HL-60 (cell line): ENCODE measurements at regions not wholly inside any gene's neighbourhood (a gene's known extent, or its start where the extent isn't known, plus 50 kb on each side); places are given as distances from the start of the nearest gene placed in this dataset.

Experiments used
- DNase-seq, 2 experiments: peaks; one replicate each; pipeline ENCODE4 v3.0.0-alpha.2; 2010 to 2020; ENCODE audit warnings: low read depth in 1 of 2, low spot score in 1 of 2
- H3K27ac ChIP-seq: fragments of 250-450 bp; sonication (Bioruptor Pico); replicated peaks from 2 replicates; pipeline ENCODE4 v1.5.1; 2020; ENCODE audit warnings: mild to moderate bottlenecking, moderate library complexity
- H3K27me3 ChIP-seq: fragments of 250-450 bp; sonication (Bioruptor Pico); 2 replicates; pipeline ENCODE4 v1.5.1; 2021; ENCODE audit warnings: mild to moderate bottlenecking, moderate library complexity; ENCODE audit not compliant: insufficient read depth, poor library complexity, severe bottlenecking
- H3K4me3 ChIP-seq: replicated peaks from 2 replicates; pipeline ENCODE4 v1.5.1; 2011; ENCODE audit warnings: mild to moderate bottlenecking, control low read depth, low read length; ENCODE audit not compliant: insufficient read depth
- GABPA ChIP-seq: IDR thresholded peaks from 2 replicates; pipeline ENCODE4 v1.6.1; 2012; ENCODE audit warnings: low read depth
- POLR2AphosphoS5 ChIP-seq: IDR thresholded peaks from 2 replicates; pipeline ENCODE4 v1.6.1; 2012; ENCODE audit warnings: low read depth
- SPI1 ChIP-seq: IDR thresholded peaks from 2 replicates; pipeline ENCODE4 v1.6.1; 2012; ENCODE audit warnings: low read depth, mild to moderate bottlenecking, borderline replicate concordance
- TF ChIP-seq, protein P1 (sequence below): IDR thresholded peaks from one replicate; pipeline ENCODE4 v1.5.1; 2011; ENCODE audit warnings: low read length, control low read depth, inconsistent platforms; ENCODE audit not compliant: insufficient read depth
- TF ChIP-seq, protein P2 (sequence below): IDR thresholded peaks from 2 replicates; pipeline ENCODE4 v1.6.1; 2012; ENCODE audit warnings: low read depth; ENCODE audit not compliant: insufficient replicate concordance

DNA sequence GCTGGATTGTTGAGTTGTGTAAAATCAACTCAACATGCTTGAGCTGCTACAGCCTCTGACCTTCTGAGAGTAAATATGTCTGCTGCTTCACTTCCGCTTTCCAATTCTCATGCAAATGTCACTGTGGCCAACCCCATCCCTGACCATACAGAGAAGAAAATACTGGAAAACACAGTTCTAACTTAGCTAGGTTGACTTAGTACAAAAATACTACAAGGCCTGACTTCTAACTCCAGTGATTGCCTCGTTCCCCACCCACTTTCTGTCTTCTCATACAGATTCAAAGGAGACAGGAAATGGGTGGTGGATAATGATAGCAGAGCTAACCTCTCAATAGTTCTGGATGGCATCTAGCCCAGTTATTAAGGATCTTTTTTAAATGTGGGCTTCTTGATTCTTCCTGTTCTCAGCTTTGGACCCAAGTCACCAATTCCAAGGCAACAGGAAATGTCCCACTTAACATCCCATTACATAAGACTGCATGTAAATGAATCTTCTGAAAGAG, 226.6 kb upstream of the SLC24A2 start:
- TF ChIP-seq, protein P1, sequence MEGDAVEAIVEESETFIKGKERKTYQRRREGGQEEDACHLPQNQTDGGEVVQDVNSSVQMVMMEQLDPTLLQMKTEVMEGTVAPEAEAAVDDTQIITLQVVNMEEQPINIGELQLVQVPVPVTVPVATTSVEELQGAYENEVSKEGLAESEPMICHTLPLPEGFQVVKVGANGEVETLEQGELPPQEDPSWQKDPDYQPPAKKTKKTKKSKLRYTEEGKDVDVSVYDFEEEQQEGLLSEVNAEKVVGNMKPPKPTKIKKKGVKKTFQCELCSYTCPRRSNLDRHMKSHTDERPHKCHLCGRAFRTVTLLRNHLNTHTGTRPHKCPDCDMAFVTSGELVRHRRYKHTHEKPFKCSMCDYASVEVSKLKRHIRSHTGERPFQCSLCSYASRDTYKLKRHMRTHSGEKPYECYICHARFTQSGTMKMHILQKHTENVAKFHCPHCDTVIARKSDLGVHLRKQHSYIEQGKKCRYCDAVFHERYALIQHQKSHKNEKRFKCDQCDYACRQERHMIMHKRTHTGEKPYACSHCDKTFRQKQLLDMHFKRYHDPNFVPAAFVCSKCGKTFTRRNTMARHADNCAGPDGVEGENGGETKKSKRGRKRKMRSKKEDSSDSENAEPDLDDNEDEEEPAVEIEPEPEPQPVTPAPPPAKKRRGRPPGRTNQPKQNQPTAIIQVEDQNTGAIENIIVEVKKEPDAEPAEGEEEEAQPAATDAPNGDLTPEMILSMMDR: no peak
- TF ChIP-seq, protein P2, sequence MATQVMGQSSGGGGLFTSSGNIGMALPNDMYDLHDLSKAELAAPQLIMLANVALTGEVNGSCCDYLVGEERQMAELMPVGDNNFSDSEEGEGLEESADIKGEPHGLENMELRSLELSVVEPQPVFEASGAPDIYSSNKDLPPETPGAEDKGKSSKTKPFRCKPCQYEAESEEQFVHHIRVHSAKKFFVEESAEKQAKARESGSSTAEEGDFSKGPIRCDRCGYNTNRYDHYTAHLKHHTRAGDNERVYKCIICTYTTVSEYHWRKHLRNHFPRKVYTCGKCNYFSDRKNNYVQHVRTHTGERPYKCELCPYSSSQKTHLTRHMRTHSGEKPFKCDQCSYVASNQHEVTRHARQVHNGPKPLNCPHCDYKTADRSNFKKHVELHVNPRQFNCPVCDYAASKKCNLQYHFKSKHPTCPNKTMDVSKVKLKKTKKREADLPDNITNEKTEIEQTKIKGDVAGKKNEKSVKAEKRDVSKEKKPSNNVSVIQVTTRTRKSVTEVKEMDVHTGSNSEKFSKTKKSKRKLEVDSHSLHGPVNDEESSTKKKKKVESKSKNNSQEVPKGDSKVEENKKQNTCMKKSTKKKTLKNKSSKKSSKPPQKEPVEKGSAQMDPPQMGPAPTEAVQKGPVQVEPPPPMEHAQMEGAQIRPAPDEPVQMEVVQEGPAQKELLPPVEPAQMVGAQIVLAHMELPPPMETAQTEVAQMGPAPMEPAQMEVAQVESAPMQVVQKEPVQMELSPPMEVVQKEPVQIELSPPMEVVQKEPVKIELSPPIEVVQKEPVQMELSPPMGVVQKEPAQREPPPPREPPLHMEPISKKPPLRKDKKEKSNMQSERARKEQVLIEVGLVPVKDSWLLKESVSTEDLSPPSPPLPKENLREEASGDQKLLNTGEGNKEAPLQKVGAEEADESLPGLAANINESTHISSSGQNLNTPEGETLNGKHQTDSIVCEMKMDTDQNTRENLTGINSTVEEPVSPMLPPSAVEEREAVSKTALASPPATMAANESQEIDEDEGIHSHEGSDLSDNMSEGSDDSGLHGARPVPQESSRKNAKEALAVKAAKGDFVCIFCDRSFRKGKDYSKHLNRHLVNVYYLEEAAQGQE: no peak
- TF ChIP-seq GABPA: no peak
- TF ChIP-seq POLR2AphosphoS5: no peak
- no peak for TF ChIP-seq SPI1
- no peak overlapping the region for H3K27ac ChIP-seq

DNA sequence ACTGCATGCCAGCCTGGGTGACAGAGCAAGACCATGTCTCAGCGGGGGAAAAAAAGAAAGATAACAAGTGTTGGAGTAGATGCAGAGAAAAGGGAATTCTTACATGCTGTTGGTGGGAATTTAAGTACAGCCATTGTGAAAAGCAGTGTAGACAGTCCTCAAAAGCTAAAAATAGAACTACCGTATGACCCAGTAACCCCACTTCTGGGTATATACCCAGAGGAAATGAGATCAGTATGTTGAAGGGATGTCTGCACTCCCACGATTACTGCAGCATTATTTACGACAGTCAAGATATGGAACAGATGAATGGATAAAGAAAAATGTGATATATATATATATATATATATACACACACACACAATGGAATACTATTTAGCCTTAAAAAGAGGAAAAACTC, 225.3 kb upstream of the SLC24A2 start:
- Histone ChIP-seq H3K27ac (no peak overlapping the region), H3K4me3 (no peak overlapping the region), H3K27me3 (no peaks in the 10 kb centered on the region)
- DNase-seq: no peak
- TF ChIP-seq, protein P2: no peak
- TF ChIP-seq GABPA: no peak
- no peak for TF ChIP-seq SPI1

More for the DNA sequence above, 226.6 kb upstream of the SLC24A2 start:
- no peak overlapping the region for H3K4me3 ChIP-seq
- no peaks in the 10 kb centered on the region for H3K27me3 ChIP-seq
- no peak for DNase-seq

DNA sequence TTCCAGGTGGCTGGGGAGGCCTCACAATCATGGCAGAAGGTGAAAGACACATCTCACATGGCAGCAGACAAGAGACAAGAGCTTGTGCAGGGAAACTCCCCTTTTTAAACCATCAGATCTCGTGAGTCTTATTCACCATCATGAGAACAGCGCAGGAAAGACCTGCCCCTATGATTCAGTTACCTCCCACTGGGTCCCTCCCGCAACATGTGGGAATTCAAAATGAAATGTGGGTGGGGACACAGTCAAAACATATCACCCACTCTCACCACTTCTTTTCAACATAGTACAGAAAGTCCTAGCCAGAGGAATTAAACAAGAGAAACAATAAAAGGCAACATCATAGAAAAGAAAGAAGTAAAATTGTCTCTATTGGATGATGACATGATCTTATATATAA, 223.4 kb upstream of the SLC24A2 start:
- no peaks in the 10 kb centered on the region for H3K27me3 ChIP-seq
- H3K27ac ChIP-seq: no peak overlapping the region
- no peak for DNase-seq
- H3K4me3 ChIP-seq: no peak overlapping the region
- TF ChIP-seq POLR2AphosphoS5: no peak

DNA sequence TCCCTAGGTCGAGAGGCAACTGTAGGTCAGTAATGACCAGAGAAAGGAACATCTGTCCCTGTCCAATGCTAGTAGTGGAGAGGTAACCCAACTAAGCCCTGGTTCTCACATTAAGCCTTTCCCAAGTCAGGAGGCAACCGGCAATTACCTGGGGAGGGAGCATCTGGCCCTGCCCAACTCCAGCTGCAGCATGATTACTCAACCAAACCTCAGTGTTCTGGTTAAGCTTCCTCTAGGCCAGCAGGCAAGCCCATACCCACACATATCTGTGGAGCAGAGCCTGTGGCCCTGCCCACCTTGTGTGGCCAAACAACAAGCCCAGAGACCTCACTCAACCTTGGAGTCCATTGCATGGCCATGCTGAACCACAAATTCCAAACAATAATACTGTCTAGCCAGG, 220.8 kb upstream of the SLC24A2 start:
- no peaks in the 10 kb centered on the region for H3K27me3 ChIP-seq
- no peak for TF ChIP-seq POLR2AphosphoS5
- TF ChIP-seq GABPA: no peak
- no peak for TF ChIP-seq SPI1
- TF ChIP-seq, protein P2: no peak
- DNase-seq: no peak
- H3K27ac ChIP-seq: no peak overlapping the region
- no peak overlapping the region for H3K4me3 ChIP-seq

DNA sequence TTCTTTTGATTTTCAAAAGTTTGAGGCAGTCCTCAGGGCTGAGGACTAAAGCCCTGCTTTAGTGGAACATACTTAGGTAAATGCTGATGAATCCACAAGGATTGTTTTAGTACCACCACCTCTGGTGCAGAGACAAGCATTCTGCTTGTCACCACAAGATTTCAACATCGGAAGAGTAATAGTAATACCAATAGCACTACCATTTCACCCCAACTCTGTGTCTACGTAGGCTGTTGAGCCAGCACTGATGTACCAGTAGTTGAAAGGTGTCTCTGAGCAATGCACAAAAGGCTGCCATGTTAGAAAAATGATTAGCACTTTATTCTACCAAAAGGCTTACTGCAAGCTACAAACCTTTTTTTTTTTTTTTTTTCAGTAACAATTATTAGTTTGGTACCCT, 213.2 kb upstream of the SLC24A2 start:
- TF ChIP-seq, protein P2: no peak
- TF ChIP-seq GABPA (no peak), POLR2AphosphoS5 (no peak), SPI1 (no peak)
- TF ChIP-seq, protein P1: no peak
- H3K27ac ChIP-seq: no peak overlapping the region
- no peak for DNase-seq
- H3K4me3 ChIP-seq: no peak overlapping the region
- no peaks in the 10 kb centered on the region for H3K27me3 ChIP-seq
